ENCODE measurements at regions not wholly inside any gene's neighbourhood (a gene's known extent, or its start where the extent isn't known, plus 50 kb on each side); places are given as distances from the start of the nearest gene placed in this dataset.

- Histone ChIP-seq H3K27me3 (ENCODE audit: control insufficient read depth in 3 of 3, insufficient read depth in 3 of 3, low read length in 3 of 3) (no peaks in the 10 kb centered on the region), H3K4me1 (ENCODE audit: control insufficient read depth in 3 of 3, insufficient read depth in 2 of 3, low read depth in 1 of 3, low read length in 2 of 3) (no peaks in the 10 kb centered on the region), H3K36me3 (ENCODE audit: control insufficient read depth in 3 of 3, insufficient read depth in 2 of 3, low read depth in 1 of 3, low read length in 3 of 3) (no peaks in the 10 kb centered on the region), H3K27ac (ENCODE audit: low read depth in 1 of 3, low read length in 2 of 3) (no peak overlapping the region), H3K4me3 (ENCODE audit: low read depth in 1 of 3, low read length in 3 of 3) (no peak overlapping the region), H3K9me3 (ENCODE audit: control insufficient read depth in 2 of 2, insufficient read depth in 1 of 2, low read depth in 1 of 2, low read length in 1 of 2) (no peaks in the 10 kb centered on the region)
- no peak for FAIRE-seq
- WGBS, 3 donors = 62 to 76% (median 67%) methylated on average over 2 of the region's 2 CpGs
- DNase-seq = no peak
These were observed 261.5 kb upstream of the CCNH start for GRCh38 chr5:87674235-87674634.

GRCh38 chr5:87671146-87671545, 258.4 kb upstream of the CCNH start:
- Histone ChIP-seq H3K4me3 (ENCODE audit: low read depth in 1 of 3, low read length in 3 of 3) (no peak overlapping the region), H3K4me1 (ENCODE audit: control insufficient read depth in 3 of 3, insufficient read depth in 2 of 3, low read depth in 1 of 3, low read length in 2 of 3) (no peaks in the 10 kb centered on the region), H3K36me3 (ENCODE audit: control insufficient read depth in 3 of 3, insufficient read depth in 2 of 3, low read depth in 1 of 3, low read length in 3 of 3) (no peaks in the 10 kb centered on the region), H3K27ac (ENCODE audit: low read depth in 1 of 3, low read length in 2 of 3) (no peak overlapping the region), H3K9me3 (ENCODE audit: control insufficient read depth in 2 of 2, insufficient read depth in 1 of 2, low read depth in 1 of 2, low read length in 1 of 2) (no peaks in the 10 kb centered on the region), H3K27me3 (ENCODE audit: control insufficient read depth in 3 of 3, insufficient read depth in 3 of 3, low read length in 3 of 3) (no peaks in the 10 kb centered on the region)
- FAIRE-seq = no peak
- WGBS, 3 donors = 68 to 79% (median 78%) methylated on average over 4 of the region's 4 CpGs
- no peak for DNase-seq

- no peaks in the 10 kb centered on the region for H3K27me3 ChIP-seq (ENCODE audit: control insufficient read depth in 3 of 3, insufficient read depth in 3 of 3, low read length in 3 of 3)
- no peaks in the 10 kb centered on the region for H3K4me1 ChIP-seq (ENCODE audit: control insufficient read depth in 3 of 3, insufficient read depth in 2 of 3, low read depth in 1 of 3, low read length in 2 of 3)
- no peak overlapping the region for H3K4me3 ChIP-seq (ENCODE audit: low read depth in 1 of 3, low read length in 3 of 3)
- no peak overlapping the region for H3K27ac ChIP-seq (ENCODE audit: low read depth in 1 of 3, low read length in 2 of 3)
- FAIRE-seq (no peak), DNase-seq (no peak)
- no peaks in the 10 kb centered on the region for H3K9me3 ChIP-seq (ENCODE audit: control insufficient read depth in 2 of 2, insufficient read depth in 1 of 2, low read depth in 1 of 2, low read length in 1 of 2)
- WGBS, 3 donors = 77 to 81% (median 80%) methylated on average over 1 of the region's 1 CpG
- no peaks in the 10 kb centered on the region for H3K36me3 ChIP-seq (ENCODE audit: control insufficient read depth in 3 of 3, insufficient read depth in 2 of 3, low read depth in 1 of 3, low read length in 3 of 3)
These were observed 252.4 kb upstream of the CCNH start for GRCh38 chr5:87665166-87665565.

- H3K27ac ChIP-seq (ENCODE audit: low read depth in 1 of 3, low read length in 2 of 3) = no peak overlapping the region
- H3K4me1 ChIP-seq (ENCODE audit: control insufficient read depth in 3 of 3, insufficient read depth in 2 of 3, low read depth in 1 of 3, low read length in 2 of 3) = no peaks in the 10 kb centered on the region
- WGBS, 3 donors = 67 to 86% (median 74%) methylated on average over 2 of the region's 2 CpGs
- no peaks in the 10 kb centered on the region for H3K36me3 ChIP-seq (ENCODE audit: control insufficient read depth in 3 of 3, insufficient read depth in 2 of 3, low read depth in 1 of 3, low read length in 3 of 3)
- H3K9me3 ChIP-seq (ENCODE audit: control insufficient read depth in 2 of 2, insufficient read depth in 1 of 2, low read depth in 1 of 2, low read length in 1 of 2) = no peaks in the 10 kb centered on the region
- no peak overlapping the region for H3K4me3 ChIP-seq (ENCODE audit: low read depth in 1 of 3, low read length in 3 of 3)
- FAIRE-seq (no peak), DNase-seq (no peak)
- no peaks in the 10 kb centered on the region for H3K27me3 ChIP-seq (ENCODE audit: control insufficient read depth in 3 of 3, insufficient read depth in 3 of 3, low read length in 3 of 3)
These were observed 249.2 kb upstream of the CCNH start for GRCh38 chr5:87661784-87662566.

- FAIRE-seq (no peak), DNase-seq (no peak)
- Histone ChIP-seq H3K9me3 (ENCODE audit: control insufficient read depth in 2 of 2, insufficient read depth in 1 of 2, low read depth in 1 of 2, low read length in 1 of 2) (no peaks in the 10 kb centered on the region), H3K36me3 (ENCODE audit: control insufficient read depth in 3 of 3, insufficient read depth in 2 of 3, low read depth in 1 of 3, low read length in 3 of 3) (no peaks in the 10 kb centered on the region), H3K27ac (ENCODE audit: low read depth in 1 of 3, low read length in 2 of 3) (no peak overlapping the region), H3K4me3 (ENCODE audit: low read depth in 1 of 3, low read length in 3 of 3) (no peak overlapping the region), H3K4me1 (ENCODE audit: control insufficient read depth in 3 of 3, insufficient read depth in 2 of 3, low read depth in 1 of 3, low read length in 2 of 3) (no peaks in the 10 kb centered on the region), H3K27me3 (ENCODE audit: control insufficient read depth in 3 of 3, insufficient read depth in 3 of 3, low read length in 3 of 3) (no peaks in the 10 kb centered on the region)
- 81 to 91% (median 90%) methylated on average over 2 of the region's 2 CpGs for WGBS, 3 donors
These were observed 240.5 kb upstream of the CCNH start for GRCh38 chr5:87653242-87653641.

GRCh38 chr5:87650284-87650683, 237.6 kb upstream of the CCNH start:
- no peaks in the 10 kb centered on the region for H3K9me3 ChIP-seq (ENCODE audit: control insufficient read depth in 2 of 2, insufficient read depth in 1 of 2, low read depth in 1 of 2, low read length in 1 of 2)
- FAIRE-seq = no peak
- WGBS, 3 donors = 29 to 53% (median 41%) methylated on average over 2 of the region's 2 CpGs

GRCh38 chr5:87649455-87649854, 236.7 kb upstream of the CCNH start:
- no peak for FAIRE-seq
- Histone ChIP-seq H3K4me3 (ENCODE audit: low read depth in 1 of 3, low read length in 3 of 3) (no peak overlapping the region), H3K4me1 (ENCODE audit: control insufficient read depth in 3 of 3, insufficient read depth in 2 of 3, low read depth in 1 of 3, low read length in 2 of 3) (no peaks in the 10 kb centered on the region), H3K9me3 (ENCODE audit: control insufficient read depth in 2 of 2, insufficient read depth in 1 of 2, low read depth in 1 of 2, low read length in 1 of 2) (no peaks in the 10 kb centered on the region), H3K27me3 (ENCODE audit: control insufficient read depth in 3 of 3, insufficient read depth in 3 of 3, low read length in 3 of 3) (no peaks in the 10 kb centered on the region), H3K36me3 (ENCODE audit: control insufficient read depth in 3 of 3, insufficient read depth in 2 of 3, low read depth in 1 of 3, low read length in 3 of 3) (no peaks in the 10 kb centered on the region), H3K27ac (ENCODE audit: low read depth in 1 of 3, low read length in 2 of 3) (no peak overlapping the region)
- DNase-seq = no peak
- WGBS, 3 donors = 81 to 86% (median 84%) methylated on average over 4 of the region's 4 CpGs

More at GRCh38 chr5:87650284-87650683, 237.6 kb upstream of the CCNH start:
- DNase-seq = no peak
- Histone ChIP-seq H3K36me3 (ENCODE audit: control insufficient read depth in 3 of 3, insufficient read depth in 2 of 3, low read depth in 1 of 3, low read length in 3 of 3) (no peaks in the 10 kb centered on the region), H3K27ac (ENCODE audit: low read depth in 1 of 3, low read length in 2 of 3) (no peak overlapping the region), H3K27me3 (ENCODE audit: control insufficient read depth in 3 of 3, insufficient read depth in 3 of 3, low read length in 3 of 3) (no peaks in the 10 kb centered on the region), H3K4me3 (ENCODE audit: low read depth in 1 of 3, low read length in 3 of 3) (no peak overlapping the region), H3K4me1 (ENCODE audit: control insufficient read depth in 3 of 3, insufficient read depth in 2 of 3, low read depth in 1 of 3, low read length in 2 of 3) (no peaks in the 10 kb centered on the region)

GRCh38 chr5:87645224-87645623, 232.5 kb upstream of the CCNH start:
- Histone ChIP-seq H3K4me3 (ENCODE audit: low read depth in 1 of 3, low read length in 3 of 3) (no peak overlapping the region), H3K9me3 (ENCODE audit: control insufficient read depth in 2 of 2, insufficient read depth in 1 of 2, low read depth in 1 of 2, low read length in 1 of 2) (no peaks in the 10 kb centered on the region), H3K36me3 (ENCODE audit: control insufficient read depth in 3 of 3, insufficient read depth in 2 of 3, low read depth in 1 of 3, low read length in 3 of 3) (no peaks in the 10 kb centered on the region), H3K27ac (ENCODE audit: low read depth in 1 of 3, low read length in 2 of 3) (no peak overlapping the region), H3K4me1 (ENCODE audit: control insufficient read depth in 3 of 3, insufficient read depth in 2 of 3, low read depth in 1 of 3, low read length in 2 of 3) (no peaks in the 10 kb centered on the region), H3K27me3 (ENCODE audit: control insufficient read depth in 3 of 3, insufficient read depth in 3 of 3, low read length in 3 of 3) (no peaks in the 10 kb centered on the region)
- FAIRE-seq = no peak
- no peak for DNase-seq
- WGBS, 3 donors = 72 to 79% (median 78%) methylated on average over 3 of the region's 3 CpGs

- no peaks in the 10 kb centered on the region for H3K36me3 ChIP-seq (ENCODE audit: control insufficient read depth in 3 of 3, insufficient read depth in 2 of 3, low read depth in 1 of 3, low read length in 3 of 3)
- FAIRE-seq (no peak), DNase-seq (no peak)
- H3K4me3 ChIP-seq (ENCODE audit: low read depth in 1 of 3, low read length in 3 of 3) = no peak overlapping the region
- no peak overlapping the region for H3K27ac ChIP-seq (ENCODE audit: low read depth in 1 of 3, low read length in 2 of 3)
- no peaks in the 10 kb centered on the region for H3K9me3 ChIP-seq (ENCODE audit: control insufficient read depth in 2 of 2, insufficient read depth in 1 of 2, low read depth in 1 of 2, low read length in 1 of 2)
- H3K27me3 ChIP-seq (ENCODE audit: control insufficient read depth in 3 of 3, insufficient read depth in 3 of 3, low read length in 3 of 3) = no peaks in the 10 kb centered on the region
- H3K4me1 ChIP-seq (ENCODE audit: control insufficient read depth in 3 of 3, insufficient read depth in 2 of 3, low read depth in 1 of 3, low read length in 2 of 3) = no peaks in the 10 kb centered on the region
These were observed 228.2 kb upstream of the CCNH start for GRCh38 chr5:87640902-87641301.
